WTC11 (cell line): ENCODE measurements at regions not wholly inside any gene's neighbourhood (a gene's known extent, or its start where the extent isn't known, plus 50 kb on each side); places are given as distances from the start of the nearest gene placed in this dataset.

Experiments used
- ATAC-seq: fragments of 200-7000 bp; cut with Tn5 transposase; 2 replicates; pipeline ENCODE4 v1.10.0; 2021; ENCODE audit warnings: mild to moderate bottlenecking, moderate library complexity
- CTCF ChIA-PET: fragments of 300-600 bp; sonication (Branson Sonifier 250); formaldehyde crosslinking; loops from one replicate; lab custom pipeline; 2021; ENCODE audit warnings: antibody characterized with exemption; lab: Charles Lee
- POLR2A ChIA-PET: fragments of 350-600 bp; sonication (Branson Sonifier 250); formaldehyde crosslinking; loops from one replicate; lab custom pipeline; 2021; ENCODE audit warnings: antibody characterized with exemption; lab: Charles Lee
- DNase-seq: peaks from one replicate; pipeline ENCODE4 v3.0.0; 2021; ENCODE audit warnings: low spot score
- H3K27ac Mint-ChIP-seq: 2 replicates; pipeline ENCODE4 v1.8.0; 2021; ENCODE audit warnings: mixed read lengths
- H3K27me3 Mint-ChIP-seq: 2 replicates; pipeline ENCODE4 v1.8.0; 2021; ENCODE audit warnings: low read depth, mild to moderate bottlenecking, moderate library complexity, mixed read lengths
- H3K36me3 Mint-ChIP-seq: 2 replicates; pipeline ENCODE4 v1.8.0; 2021; ENCODE audit warnings: mixed read lengths
- H3K4me1 Mint-ChIP-seq: 2 replicates; pipeline ENCODE4 v1.8.0; 2022; ENCODE audit warnings: mixed read lengths
- H3K4me3 Mint-ChIP-seq: 2 replicates; pipeline ENCODE4 v1.8.0; 2021; ENCODE audit warnings: mild to moderate bottlenecking, moderate library complexity, mixed read lengths
- H3K9me3 Mint-ChIP-seq: 2 replicates; pipeline ENCODE4 v1.8.0; 2021; ENCODE audit warnings: mixed read lengths
- ATF1 ChIP-seq: sonication (generic); formaldehyde crosslinking; IDR thresholded peaks from 2 replicates; pipeline ENCODE4 v1.8.1; 2023; ENCODE audit warnings: mild to moderate bottlenecking, moderate library complexity, missing genetic modification reagents
- CREM ChIP-seq: sonication (generic); formaldehyde crosslinking; IDR thresholded peaks from 2 replicates; pipeline ENCODE4 v1.8.1; 2022; ENCODE audit warnings: mild to moderate bottlenecking, missing genetic modification reagents, moderate library complexity
- EMX1 ChIP-seq: fragments of 250-450 bp; sonication (Bioruptor Pico); IDR thresholded peaks from 2 replicates; pipeline ENCODE4 v1.8.0; 2021; ENCODE audit warnings: mild to moderate bottlenecking
- FOXJ3 ChIP-seq: sonication (generic); formaldehyde crosslinking; IDR thresholded peaks from 2 replicates; pipeline ENCODE4 v1.9.0; 2021; ENCODE audit warnings: missing genetic modification reagents, mild to moderate bottlenecking, borderline replicate concordance
- FOXP1 ChIP-seq: sonication (generic); formaldehyde crosslinking; IDR thresholded peaks from 2 replicates; pipeline ENCODE4 v1.8.0; 2022; ENCODE audit warnings: missing genetic modification reagents, mild to moderate bottlenecking, moderate library complexity, borderline replicate concordance
- MXD4 ChIP-seq: fragments of 250-450 bp; sonication (Bioruptor Pico); IDR thresholded peaks from 2 replicates; pipeline ENCODE4 v1.8.0; 2021; ENCODE audit warnings: mild to moderate bottlenecking, moderate library complexity, borderline replicate concordance
- NFYB ChIP-seq: sonication (generic); formaldehyde crosslinking; conservative IDR thresholded peaks from 2 replicates; pipeline ENCODE4 v1.8.0; 2022; ENCODE audit warnings: low read depth, missing genetic modification reagents
- OVOL2 ChIP-seq: fragments of 250-450 bp; sonication (Bioruptor Pico); IDR thresholded peaks from 2 replicates; pipeline ENCODE4 v1.9.0; 2021; ENCODE audit warnings: mild to moderate bottlenecking, borderline replicate concordance
- SOX15 ChIP-seq: fragments of 250-450 bp; sonication (Bioruptor Pico); IDR thresholded peaks from 2 replicates; pipeline ENCODE4 v1.9.0; 2021; ENCODE audit warnings: mild to moderate bottlenecking
- TP53 ChIP-seq: sonication (generic); formaldehyde crosslinking; IDR thresholded peaks from 2 replicates; pipeline ENCODE4 v1.8.1; 2023; ENCODE audit warnings: mild to moderate bottlenecking, missing genetic modification reagents
- ZNF416 ChIP-seq: fragments of 250-450 bp; sonication (Bioruptor Pico); IDR thresholded peaks from 2 replicates; pipeline ENCODE4 v1.9.0; 2021; ENCODE audit warnings: mild to moderate bottlenecking, inconsistent platforms
- TF ChIP-seq, protein P1 (sequence below): sonication (generic); formaldehyde crosslinking; IDR thresholded peaks from 2 replicates; pipeline ENCODE4 v1.8.0; 2023; ENCODE audit warnings: missing genetic modification reagents
- TF ChIP-seq, protein P2 (sequence below): sonication (generic); formaldehyde crosslinking; IDR thresholded peaks from 2 replicates; pipeline ENCODE4 v1.8.0; 2022; ENCODE audit warnings: mild to moderate bottlenecking, missing genetic modification reagents
- TF ChIP-seq, protein P3 (sequence below): sonication (generic); formaldehyde crosslinking; IDR thresholded peaks from 2 replicates; pipeline ENCODE4 v1.8.1; 2023; ENCODE audit warnings: mild to moderate bottlenecking, missing genetic modification reagents
- TF ChIP-seq, protein P4 (sequence below): sonication (generic); formaldehyde crosslinking; IDR thresholded peaks from 2 replicates; pipeline ENCODE4 v1.8.0; 2023; ENCODE audit warnings: missing genetic modification reagents, mild to moderate bottlenecking, borderline replicate concordance
- TF ChIP-seq, protein P5 (sequence below): sonication (generic); formaldehyde crosslinking; IDR thresholded peaks from 2 replicates; pipeline ENCODE4 v1.8.1; 2022; ENCODE audit warnings: low read depth, missing genetic modification reagents, borderline replicate concordance
- TF ChIP-seq, protein P6 (sequence below): sonication (generic); formaldehyde crosslinking; conservative IDR thresholded peaks from 2 replicates; pipeline ENCODE4 v1.8.1; 2023; ENCODE audit warnings: mild to moderate bottlenecking, low read depth, missing genetic modification reagents, moderate library complexity
- TF ChIP-seq, protein P7 (sequence below): sonication (generic); formaldehyde crosslinking; IDR thresholded peaks from 2 replicates; pipeline ENCODE4 v1.8.1; 2023; ENCODE audit warnings: mild to moderate bottlenecking, missing genetic modification reagents, borderline replicate concordance

DNA sequence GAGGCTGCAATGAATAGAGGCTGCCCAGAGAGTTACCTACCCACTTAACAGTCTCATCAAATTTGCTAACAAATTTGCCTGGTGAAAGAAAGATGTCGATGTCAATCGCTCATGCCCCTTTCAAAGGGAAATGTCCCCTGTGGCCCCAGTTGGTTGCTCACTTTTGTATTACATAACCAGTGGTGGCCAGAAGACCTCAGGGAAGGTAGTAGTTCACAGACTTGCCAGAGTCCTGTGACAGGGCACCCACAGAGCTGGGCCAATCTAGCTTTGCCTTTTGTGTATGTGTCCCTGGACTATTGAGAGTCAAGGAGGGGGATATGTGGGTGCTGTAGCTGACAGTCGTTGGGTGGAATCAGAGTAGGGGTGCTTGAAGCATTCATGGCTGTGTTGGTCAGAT, 70.7 kb upstream of the CCN6 start:
- TF ChIP-seq, protein P1, sequence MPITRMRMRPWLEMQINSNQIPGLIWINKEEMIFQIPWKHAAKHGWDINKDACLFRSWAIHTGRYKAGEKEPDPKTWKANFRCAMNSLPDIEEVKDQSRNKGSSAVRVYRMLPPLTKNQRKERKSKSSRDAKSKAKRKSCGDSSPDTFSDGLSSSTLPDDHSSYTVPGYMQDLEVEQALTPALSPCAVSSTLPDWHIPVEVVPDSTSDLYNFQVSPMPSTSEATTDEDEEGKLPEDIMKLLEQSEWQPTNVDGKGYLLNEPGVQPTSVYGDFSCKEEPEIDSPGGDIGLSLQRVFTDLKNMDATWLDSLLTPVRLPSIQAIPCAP (CRISPR knock-in tag): no peak
- TF ChIP-seq CREM: no peak
- TF ChIP-seq, protein P2, sequence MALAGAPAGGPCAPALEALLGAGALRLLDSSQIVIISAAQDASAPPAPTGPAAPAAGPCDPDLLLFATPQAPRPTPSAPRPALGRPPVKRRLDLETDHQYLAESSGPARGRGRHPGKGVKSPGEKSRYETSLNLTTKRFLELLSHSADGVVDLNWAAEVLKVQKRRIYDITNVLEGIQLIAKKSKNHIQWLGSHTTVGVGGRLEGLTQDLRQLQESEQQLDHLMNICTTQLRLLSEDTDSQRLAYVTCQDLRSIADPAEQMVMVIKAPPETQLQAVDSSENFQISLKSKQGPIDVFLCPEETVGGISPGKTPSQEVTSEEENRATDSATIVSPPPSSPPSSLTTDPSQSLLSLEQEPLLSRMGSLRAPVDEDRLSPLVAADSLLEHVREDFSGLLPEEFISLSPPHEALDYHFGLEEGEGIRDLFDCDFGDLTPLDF (CRISPR knock-in tag): no peak
- no peak for TF ChIP-seq OVOL2 (CRISPR knock-in tag)
- TF ChIP-seq, protein P3, sequence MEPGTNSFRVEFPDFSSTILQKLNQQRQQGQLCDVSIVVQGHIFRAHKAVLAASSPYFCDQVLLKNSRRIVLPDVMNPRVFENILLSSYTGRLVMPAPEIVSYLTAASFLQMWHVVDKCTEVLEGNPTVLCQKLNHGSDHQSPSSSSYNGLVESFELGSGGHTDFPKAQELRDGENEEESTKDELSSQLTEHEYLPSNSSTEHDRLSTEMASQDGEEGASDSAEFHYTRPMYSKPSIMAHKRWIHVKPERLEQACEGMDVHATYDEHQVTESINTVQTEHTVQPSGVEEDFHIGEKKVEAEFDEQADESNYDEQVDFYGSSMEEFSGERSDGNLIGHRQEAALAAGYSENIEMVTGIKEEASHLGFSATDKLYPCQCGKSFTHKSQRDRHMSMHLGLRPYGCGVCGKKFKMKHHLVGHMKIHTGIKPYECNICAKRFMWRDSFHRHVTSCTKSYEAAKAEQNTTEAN (CRISPR knock-in tag): no peak
- ATAC-seq (no peak), DNase-seq (no peak)
- H3K9me3 Mint-ChIP-seq: peaks cover 34% of the 10 kb centered on the region
- H3K4me3 Mint-ChIP-seq: no peak overlapping the region
- peaks cover 34% of the 10 kb centered on the region for H3K4me1 Mint-ChIP-seq
- H3K27me3 Mint-ChIP-seq: peaks cover 39% of the 10 kb centered on the region
- CTCF ChIA-PET: no interaction called here
- H3K27ac Mint-ChIP-seq: no peak overlapping the region
- POLR2A ChIA-PET: no interaction called here
- H3K36me3 Mint-ChIP-seq: peaks cover 25% of the 10 kb centered on the region

DNA sequence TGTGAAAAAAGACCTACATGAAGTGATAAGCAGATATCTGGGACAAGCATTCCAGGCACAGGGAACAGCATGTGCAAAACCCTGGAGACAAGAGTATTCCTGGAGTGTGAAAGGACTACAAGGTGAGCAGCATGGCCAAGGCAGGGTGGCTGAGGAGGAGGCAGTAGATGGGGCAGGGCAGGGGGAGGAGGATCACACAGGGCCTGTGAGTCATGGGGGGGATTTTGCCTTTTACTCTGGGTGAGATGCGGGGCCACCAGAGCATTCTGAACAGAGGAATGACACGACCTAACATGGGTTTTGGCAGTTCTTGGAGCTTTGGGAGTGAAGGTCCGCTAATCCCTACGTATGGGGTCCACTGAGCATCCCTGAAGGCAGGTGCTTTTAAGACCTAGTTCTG, 69.8 kb upstream of the CCN6 start:
- Mint-ChIP-seq H3K4me1 (peaks cover 34% of the 10 kb centered on the region), H3K27me3 (peaks cover 47% of the 10 kb centered on the region), H3K4me3 (no peak overlapping the region), H3K27ac (no peak overlapping the region; the same call in 1 of the 2 replicates), H3K9me3 (peaks cover 42% of the 10 kb centered on the region), H3K36me3 (peaks cover 32% of the 10 kb centered on the region)
- CTCF ChIA-PET: interaction anchor here (1.1 to 1.9 kb wide), 2 partner anchors 26 to 339 kb away, joined by 3 to 13 read pairs; no protein-coding TSS in a partner anchor
- DNase-seq (no peak), ATAC-seq (no peak)
- POLR2A ChIA-PET: interaction anchor here (1.2 kb wide), 1 partner anchor 110 kb away, joined by 3 read pairs; the partner anchor contains the start of gene FYN
- TF ChIP-seq NFYB (CRISPR knock-in tag): no peak
- TF ChIP-seq, protein P1 (CRISPR knock-in tag): no peak
- TF ChIP-seq TP53 (CRISPR knock-in tag): no peak
- TF ChIP-seq, protein P4, sequence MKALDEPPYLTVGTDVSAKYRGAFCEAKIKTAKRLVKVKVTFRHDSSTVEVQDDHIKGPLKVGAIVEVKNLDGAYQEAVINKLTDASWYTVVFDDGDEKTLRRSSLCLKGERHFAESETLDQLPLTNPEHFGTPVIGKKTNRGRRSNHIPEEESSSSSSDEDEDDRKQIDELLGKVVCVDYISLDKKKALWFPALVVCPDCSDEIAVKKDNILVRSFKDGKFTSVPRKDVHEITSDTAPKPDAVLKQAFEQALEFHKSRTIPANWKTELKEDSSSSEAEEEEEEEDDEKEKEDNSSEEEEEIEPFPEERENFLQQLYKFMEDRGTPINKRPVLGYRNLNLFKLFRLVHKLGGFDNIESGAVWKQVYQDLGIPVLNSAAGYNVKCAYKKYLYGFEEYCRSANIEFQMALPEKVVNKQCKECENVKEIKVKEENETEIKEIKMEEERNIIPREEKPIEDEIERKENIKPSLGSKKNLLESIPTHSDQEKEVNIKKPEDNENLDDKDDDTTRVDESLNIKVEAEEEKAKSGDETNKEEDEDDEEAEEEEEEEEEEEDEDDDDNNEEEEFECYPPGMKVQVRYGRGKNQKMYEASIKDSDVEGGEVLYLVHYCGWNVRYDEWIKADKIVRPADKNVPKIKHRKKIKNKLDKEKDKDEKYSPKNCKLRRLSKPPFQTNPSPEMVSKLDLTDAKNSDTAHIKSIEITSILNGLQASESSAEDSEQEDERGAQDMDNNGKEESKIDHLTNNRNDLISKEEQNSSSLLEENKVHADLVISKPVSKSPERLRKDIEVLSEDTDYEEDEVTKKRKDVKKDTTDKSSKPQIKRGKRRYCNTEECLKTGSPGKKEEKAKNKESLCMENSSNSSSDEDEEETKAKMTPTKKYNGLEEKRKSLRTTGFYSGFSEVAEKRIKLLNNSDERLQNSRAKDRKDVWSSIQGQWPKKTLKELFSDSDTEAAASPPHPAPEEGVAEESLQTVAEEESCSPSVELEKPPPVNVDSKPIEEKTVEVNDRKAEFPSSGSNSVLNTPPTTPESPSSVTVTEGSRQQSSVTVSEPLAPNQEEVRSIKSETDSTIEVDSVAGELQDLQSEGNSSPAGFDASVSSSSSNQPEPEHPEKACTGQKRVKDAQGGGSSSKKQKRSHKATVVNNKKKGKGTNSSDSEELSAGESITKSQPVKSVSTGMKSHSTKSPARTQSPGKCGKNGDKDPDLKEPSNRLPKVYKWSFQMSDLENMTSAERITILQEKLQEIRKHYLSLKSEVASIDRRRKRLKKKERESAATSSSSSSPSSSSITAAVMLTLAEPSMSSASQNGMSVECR (CRISPR knock-in tag): no peak
- TF ChIP-seq FOXJ3 (CRISPR knock-in tag): no peak
- TF ChIP-seq FOXP1 (CRISPR knock-in tag): no peak
- no peak for TF ChIP-seq SOX15 (CRISPR knock-in tag)
- no peak for TF ChIP-seq ATF1 (CRISPR knock-in tag)
- TF ChIP-seq ZNF416: no peak
- TF ChIP-seq, protein P5, sequence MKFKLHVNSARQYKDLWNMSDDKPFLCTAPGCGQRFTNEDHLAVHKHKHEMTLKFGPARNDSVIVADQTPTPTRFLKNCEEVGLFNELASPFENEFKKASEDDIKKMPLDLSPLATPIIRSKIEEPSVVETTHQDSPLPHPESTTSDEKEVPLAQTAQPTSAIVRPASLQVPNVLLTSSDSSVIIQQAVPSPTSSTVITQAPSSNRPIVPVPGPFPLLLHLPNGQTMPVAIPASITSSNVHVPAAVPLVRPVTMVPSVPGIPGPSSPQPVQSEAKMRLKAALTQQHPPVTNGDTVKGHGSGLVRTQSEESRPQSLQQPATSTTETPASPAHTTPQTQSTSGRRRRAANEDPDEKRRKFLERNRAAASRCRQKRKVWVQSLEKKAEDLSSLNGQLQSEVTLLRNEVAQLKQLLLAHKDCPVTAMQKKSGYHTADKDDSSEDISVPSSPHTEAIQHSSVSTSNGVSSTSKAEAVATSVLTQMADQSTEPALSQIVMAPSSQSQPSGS (CRISPR knock-in tag): no peak
- no peak for TF ChIP-seq MXD4 (CRISPR knock-in tag)
- TF ChIP-seq, protein P6, sequence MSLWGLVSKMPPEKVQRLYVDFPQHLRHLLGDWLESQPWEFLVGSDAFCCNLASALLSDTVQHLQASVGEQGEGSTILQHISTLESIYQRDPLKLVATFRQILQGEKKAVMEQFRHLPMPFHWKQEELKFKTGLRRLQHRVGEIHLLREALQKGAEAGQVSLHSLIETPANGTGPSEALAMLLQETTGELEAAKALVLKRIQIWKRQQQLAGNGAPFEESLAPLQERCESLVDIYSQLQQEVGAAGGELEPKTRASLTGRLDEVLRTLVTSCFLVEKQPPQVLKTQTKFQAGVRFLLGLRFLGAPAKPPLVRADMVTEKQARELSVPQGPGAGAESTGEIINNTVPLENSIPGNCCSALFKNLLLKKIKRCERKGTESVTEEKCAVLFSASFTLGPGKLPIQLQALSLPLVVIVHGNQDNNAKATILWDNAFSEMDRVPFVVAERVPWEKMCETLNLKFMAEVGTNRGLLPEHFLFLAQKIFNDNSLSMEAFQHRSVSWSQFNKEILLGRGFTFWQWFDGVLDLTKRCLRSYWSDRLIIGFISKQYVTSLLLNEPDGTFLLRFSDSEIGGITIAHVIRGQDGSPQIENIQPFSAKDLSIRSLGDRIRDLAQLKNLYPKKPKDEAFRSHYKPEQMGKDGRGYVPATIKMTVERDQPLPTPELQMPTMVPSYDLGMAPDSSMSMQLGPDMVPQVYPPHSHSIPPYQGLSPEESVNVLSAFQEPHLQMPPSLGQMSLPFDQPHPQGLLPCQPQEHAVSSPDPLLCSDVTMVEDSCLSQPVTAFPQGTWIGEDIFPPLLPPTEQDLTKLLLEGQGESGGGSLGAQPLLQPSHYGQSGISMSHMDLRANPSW (CRISPR knock-in tag): no peak
- TF ChIP-seq, protein P7, sequence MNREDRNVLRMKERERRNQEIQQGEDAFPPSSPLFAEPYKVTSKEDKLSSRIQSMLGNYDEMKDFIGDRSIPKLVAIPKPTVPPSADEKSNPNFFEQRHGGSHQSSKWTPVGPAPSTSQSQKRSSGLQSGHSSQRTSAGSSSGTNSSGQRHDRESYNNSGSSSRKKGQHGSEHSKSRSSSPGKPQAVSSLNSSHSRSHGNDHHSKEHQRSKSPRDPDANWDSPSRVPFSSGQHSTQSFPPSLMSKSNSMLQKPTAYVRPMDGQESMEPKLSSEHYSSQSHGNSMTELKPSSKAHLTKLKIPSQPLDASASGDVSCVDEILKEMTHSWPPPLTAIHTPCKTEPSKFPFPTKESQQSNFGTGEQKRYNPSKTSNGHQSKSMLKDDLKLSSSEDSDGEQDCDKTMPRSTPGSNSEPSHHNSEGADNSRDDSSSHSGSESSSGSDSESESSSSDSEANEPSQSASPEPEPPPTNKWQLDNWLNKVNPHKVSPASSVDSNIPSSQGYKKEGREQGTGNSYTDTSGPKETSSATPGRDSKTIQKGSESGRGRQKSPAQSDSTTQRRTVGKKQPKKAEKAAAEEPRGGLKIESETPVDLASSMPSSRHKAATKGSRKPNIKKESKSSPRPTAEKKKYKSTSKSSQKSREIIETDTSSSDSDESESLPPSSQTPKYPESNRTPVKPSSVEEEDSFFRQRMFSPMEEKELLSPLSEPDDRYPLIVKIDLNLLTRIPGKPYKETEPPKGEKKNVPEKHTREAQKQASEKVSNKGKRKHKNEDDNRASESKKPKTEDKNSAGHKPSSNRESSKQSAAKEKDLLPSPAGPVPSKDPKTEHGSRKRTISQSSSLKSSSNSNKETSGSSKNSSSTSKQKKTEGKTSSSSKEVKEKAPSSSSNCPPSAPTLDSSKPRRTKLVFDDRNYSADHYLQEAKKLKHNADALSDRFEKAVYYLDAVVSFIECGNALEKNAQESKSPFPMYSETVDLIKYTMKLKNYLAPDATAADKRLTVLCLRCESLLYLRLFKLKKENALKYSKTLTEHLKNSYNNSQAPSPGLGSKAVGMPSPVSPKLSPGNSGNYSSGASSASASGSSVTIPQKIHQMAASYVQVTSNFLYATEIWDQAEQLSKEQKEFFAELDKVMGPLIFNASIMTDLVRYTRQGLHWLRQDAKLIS: no peak
- TF ChIP-seq EMX1 (CRISPR knock-in tag): no peak
